GM18502 (cell line): ENCODE measurements at regions not wholly inside any gene's neighbourhood (a gene's known extent, or its start where the extent isn't known, plus 50 kb on each side); places are given as distances from the start of the nearest gene placed in this dataset.

ENCODE experiments used
- ATAC-seq: cut with Tn5 transposase; IDR thresholded peaks from one replicate; pipeline ENCODE4 v1.9.1; 2021; ENCODE audit warnings: mild to moderate bottlenecking; ENCODE audit not compliant: unreplicated experiment, poor library complexity

DNA sequence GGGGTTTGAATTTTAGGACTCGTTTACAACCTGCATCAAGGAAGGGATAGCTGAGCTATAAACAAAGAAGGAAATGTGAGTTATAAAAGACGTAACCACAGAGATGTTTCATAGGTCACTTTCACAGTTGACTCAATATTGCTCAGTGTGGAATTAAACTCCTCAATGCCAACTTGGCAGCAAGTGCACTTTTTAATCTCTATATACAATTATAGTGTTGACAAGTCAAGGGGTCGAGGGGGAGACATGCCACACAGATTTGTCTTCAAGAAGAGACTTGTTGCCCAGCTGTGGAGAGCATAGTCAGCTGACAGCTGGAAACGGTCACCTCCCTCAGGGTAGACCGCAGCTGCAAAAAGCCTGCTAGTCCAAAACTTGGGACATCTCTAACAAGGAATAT lies 163.4 kb upstream of the DMAC1 start:
- no peak for ATAC-seq

DNA sequence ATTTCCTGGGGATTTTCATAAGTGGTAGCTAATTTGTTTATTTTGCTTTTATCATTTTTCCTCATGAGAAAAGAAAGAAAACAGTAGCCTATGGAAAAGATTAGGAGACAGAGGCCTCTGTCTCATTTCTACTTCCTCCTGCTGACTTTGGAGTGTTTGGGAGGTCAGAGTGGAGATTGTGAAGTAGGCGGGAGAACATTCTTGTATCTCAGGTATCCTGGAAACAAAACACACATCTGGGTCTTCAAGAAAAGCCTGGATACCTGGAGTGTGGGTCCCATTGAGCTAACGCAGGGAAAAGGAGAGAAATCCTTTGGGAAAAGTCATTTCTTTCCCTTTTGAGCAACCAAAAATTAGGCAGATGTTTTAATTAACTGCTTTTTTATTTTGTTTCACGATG lies 161.5 kb upstream of the DMAC1 start:
- ATAC-seq = no peak

DNA sequence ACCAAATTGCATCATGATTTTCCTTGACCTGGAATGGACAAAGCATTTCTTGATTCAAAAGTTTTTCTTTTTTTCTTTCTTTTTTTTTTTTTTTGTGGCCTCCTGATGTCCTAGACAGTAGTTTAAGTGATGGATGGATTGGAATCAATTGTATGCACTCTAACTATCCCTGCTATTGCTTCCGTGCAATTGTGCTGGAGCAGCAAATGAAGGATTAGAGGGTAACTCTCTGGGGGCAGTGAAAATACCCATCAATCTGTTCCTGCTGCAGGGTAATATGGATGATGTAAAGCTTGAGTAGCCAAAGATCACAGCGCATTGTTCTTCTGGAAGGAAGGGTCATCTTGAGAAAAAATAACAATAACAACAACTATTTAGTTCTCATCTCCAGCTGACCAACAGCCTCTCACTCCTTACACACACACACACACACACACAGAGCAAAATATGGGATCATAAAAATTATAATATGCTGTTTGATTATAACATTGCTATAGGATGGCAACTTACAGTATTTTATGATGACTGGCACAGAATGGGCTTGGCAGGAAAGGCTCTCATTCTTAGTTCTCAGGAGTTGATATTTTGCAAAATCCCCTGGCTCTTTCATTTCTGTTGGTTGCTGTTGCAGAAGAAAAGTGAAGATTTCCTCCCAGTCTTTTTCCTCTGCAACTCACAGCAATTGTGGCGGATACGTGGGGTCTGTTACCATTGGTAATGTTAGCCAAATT lies 160.9 kb upstream of the DMAC1 start:
- ATAC-seq = no peak

GRCh38 chr9:7957803-7958202 lies 158.2 kb upstream of the DMAC1 start:
- ATAC-seq = no peak

DNA sequence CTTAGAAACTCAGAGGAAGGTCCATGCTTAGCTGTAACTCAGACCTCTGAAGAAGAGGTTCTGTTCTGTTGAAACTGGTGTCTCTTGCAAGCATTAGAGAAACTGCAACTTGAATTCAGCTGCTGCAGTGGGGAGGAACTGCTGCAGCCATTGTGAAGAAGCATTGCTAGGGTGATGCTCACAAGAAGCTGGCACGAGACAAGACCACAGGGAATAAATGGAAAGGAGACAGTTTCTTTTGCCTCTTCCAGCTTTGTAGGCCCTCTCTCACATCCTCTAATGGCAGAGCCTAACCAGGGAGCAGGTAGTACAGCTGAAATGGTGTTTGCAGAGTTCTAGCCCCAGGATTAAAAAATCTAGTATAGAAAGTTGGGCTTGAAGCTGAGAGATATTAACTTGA lies 148.0 kb upstream of the DMAC1 start:
- ATAC-seq = no peak

GRCh38 chr9:7946458-7946857 lies 146.9 kb upstream of the DMAC1 start:
- ATAC-seq = no peak

DNA sequence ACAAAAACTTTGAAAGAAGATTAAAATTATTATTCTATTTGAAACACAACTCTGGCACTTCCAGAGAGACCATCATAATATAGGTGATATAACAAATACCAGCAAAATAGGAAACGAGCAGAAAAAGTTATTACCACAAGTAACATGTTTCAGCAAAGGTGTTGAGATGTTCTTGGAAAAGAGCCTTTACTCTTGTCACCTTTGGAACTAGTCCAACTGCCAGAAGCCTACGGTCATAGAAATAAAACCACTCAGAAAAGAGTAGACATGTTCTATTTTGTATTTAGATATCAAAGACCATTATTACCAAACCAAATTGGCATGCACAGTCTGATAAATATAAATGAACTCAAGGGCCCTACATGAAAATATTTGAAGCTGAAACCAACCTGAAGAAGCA lies 145.0 kb upstream of the DMAC1 start:
- ATAC-seq = no peak

DNA sequence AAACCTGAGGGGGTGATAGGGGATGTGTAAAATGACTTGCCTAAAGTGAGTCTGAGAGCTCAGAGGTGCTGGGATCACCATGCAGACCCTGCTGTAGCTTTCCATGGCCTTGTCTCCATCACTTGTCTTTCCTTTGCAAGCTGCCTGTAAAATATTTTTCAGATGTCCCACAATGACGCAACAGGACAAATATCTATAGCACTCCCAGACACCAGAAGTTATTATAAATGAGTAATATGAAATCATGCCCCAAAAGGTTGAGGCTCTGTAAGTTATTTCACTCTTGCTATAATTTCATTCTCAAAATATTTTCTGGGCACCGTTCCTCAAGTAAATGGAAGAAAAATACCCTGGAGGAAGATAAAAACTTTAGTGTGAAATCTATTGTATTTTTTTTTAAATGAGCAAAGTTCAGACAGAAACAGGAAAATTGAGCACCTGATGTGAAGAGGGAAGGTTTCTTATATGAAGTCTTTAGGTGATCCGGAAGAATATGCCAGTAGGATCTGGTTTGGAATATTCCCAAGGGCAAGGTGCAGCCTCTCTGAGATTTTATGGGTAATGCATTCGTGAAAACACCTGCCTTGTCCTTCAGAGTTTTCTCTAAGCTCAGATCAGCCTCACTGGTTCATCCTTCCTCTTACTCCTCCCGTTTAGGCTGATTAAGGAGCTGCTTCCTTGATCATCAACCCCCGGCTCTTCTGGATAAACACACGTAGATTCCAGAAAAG lies 138.3 kb upstream of the DMAC1 start:
- ATAC-seq = no peak

DNA sequence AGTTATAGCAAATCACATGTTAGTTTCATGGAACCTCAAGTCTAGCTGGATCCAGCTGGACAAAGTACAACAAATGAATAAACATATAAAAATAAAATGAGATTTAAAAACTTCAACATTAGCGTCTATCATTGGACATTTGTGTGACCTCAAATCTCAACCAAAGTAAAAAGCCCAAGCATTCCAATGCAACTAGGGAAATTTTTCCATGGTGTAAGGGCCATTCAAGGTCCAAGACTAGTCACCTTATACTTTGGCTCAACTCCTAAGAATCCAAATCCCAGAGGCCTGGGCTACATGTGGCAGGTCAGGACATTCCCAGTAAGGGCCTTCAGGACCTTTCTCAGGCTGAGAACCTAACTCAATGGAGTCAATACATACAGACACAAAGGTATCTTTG lies 137.4 kb upstream of the DMAC1 start:
- no peak for ATAC-seq

DNA sequence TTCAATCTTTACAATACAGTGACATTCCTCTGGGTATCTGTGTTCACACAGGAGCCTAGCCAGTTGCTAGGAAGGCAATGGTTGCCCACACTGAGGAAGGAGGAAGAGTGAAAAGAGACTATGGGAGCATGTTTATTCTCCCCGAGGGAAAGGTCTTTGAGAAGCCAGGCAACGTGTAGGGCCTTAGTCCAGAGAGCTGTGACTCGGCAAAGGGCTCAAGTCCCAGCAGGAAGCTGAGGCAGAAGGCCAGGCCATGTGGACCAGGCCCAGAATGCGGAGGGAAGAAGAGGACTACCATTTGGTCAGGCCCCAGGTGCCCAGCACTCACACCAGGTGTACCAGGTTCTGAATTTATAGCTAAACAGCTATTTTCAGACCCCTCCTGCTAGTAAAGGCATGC lies 136.6 kb upstream of the DMAC1 start:
- no peak for ATAC-seq

- ATAC-seq = no peak
Observed at GRCh38 chr9:7935681-7936080, 136.1 kb upstream of the DMAC1 start.

GRCh38 chr9:7932767-7933166 lies 133.2 kb upstream of the DMAC1 start:
- ATAC-seq = no peak

GRCh38 chr9:7930613-7931012 lies 131.0 kb upstream of the DMAC1 start:
- ATAC-seq = no peak

DNA sequence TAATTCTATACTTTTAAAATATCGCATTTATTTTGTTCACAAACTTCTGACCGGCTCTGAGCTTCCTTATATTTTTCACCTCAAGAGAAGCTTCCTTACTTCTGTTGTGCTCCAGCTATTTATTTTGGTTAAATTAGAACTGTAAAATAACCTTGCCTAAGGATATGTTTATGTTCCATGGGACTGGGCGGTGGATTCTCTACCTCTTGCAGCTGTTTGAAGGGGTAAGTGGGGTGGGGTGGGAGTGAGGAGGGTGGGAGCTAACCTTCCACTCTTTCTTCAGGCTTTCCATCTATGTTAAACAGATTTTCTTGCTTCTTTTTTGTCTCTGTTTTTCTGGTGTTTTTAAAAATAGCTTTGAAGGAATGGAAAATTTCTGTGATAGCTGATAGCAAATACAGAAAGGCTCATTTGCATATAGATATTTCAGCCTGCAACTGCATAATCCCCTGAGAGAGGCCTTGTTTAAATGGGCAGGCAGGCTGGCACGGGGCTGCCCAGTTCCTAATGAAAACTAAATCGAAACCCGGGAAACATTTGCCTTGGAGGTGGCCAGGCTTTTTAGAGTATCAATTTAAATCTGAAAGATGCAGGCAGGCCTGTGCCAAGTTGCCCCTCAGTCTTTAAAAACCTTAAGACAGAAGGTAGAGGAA lies 122.1 kb upstream of the DMAC1 start:
- ATAC-seq = no peak

GRCh38 chr9:7912037-7912535 lies 112.5 kb upstream of the DMAC1 start:
- ATAC-seq = no peak

- ATAC-seq = no peak
Observed at GRCh38 chr9:7910426-7911020, 110.9 kb upstream of the DMAC1 start.

GRCh38 chr9:7909537-7909936 lies 110.0 kb upstream of the DMAC1 start:
- no peak for ATAC-seq

DNA sequence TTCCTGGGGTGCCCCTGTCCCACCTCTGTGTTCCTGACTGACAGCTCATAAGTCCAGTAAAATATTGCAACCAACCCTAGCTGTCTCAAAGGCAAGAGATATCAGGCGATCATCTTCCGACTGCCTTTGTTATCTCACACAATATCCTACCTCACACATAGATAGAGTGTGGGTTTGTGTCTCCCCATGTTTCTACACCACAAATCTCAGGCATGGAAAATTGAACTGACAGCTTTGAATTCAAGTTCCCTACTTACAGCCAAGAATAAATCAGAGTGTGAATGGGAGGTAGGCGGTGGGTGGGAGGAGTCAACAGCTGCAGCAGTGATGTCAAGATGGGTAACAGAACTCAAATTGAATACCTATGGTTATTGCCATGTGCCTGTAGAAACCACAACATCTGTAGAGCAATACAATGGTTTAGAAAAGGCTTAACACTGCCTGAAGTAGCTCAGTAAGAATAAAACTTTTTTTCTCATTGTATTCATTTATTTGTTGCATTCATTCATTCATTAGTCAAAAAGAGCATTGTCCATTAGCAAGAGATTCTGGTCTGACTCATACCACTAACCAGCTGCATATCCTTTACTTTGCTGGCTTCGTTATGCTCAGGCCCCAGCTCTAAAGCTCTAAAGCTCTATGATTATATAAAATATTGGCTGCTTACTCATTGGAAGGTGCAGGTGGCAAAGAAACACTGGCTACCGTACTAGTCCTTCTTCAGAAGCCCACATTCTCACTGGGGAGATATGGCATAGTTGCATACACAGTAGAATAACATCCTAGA lies 108.2 kb upstream of the DMAC1 start:
- ATAC-seq = no peak

- ATAC-seq = no peak
Observed at GRCh38 chr9:7906783-7907550, 107.4 kb upstream of the DMAC1 start.
